Epithelial cell of esophagus (primary cell): ENCODE measurements at regions not wholly inside any gene's neighbourhood (a gene's known extent, or its start where the extent isn't known, plus 50 kb on each side); places are given as distances from the start of the nearest gene placed in this dataset.
"Not testable (repeated sequence)": the region's sequence is repeated elsewhere in the genome, so short reads cannot be mapped to it uniquely, and the experiment has no call there.

Experiments
- DNase-seq: peaks from one replicate; pipeline ENCODE4 v3.0.0; 2010; ENCODE audit warnings: low read depth
- H3K4me3 ChIP-seq: 2 replicates; pipeline ENCODE4 v1.5.1; 2011; ENCODE audit warnings: mild to moderate bottlenecking, low read length, control low read depth
- TF ChIP-seq, protein P1 (sequence below): IDR thresholded peaks from 2 replicates; pipeline ENCODE4 v1.5.1; 2011; ENCODE audit warnings: low read depth, mild to moderate bottlenecking, low read length, control low read depth, inconsistent platforms; ENCODE audit not compliant: insufficient read depth; ENCODE audit errors: missing control alignments

DNA sequence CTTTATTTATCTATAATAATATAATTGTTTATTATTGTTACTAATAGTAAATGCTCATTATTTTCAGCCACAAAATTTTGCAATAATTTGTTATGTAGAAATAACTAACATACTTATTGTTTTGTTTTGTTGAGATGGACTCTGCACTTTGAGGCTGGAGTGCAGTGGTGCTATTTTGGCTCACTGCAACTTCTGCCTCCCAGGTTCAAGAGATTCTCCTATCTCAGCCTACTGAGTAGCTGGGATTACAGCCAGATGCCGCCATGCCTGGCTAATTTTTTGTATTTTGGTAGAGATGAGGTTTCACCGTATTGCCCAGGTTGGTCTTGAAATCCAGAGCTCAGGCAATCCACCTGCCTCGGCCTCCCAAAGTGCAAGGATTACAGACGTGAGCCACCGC is 76.6 kb upstream of the RAP1B start:
- H3K4me3 ChIP-seq, result no peak overlapping the region
- TF ChIP-seq, protein P1, sequence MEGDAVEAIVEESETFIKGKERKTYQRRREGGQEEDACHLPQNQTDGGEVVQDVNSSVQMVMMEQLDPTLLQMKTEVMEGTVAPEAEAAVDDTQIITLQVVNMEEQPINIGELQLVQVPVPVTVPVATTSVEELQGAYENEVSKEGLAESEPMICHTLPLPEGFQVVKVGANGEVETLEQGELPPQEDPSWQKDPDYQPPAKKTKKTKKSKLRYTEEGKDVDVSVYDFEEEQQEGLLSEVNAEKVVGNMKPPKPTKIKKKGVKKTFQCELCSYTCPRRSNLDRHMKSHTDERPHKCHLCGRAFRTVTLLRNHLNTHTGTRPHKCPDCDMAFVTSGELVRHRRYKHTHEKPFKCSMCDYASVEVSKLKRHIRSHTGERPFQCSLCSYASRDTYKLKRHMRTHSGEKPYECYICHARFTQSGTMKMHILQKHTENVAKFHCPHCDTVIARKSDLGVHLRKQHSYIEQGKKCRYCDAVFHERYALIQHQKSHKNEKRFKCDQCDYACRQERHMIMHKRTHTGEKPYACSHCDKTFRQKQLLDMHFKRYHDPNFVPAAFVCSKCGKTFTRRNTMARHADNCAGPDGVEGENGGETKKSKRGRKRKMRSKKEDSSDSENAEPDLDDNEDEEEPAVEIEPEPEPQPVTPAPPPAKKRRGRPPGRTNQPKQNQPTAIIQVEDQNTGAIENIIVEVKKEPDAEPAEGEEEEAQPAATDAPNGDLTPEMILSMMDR, result no peak
- DNase-seq, result no peak

DNA sequence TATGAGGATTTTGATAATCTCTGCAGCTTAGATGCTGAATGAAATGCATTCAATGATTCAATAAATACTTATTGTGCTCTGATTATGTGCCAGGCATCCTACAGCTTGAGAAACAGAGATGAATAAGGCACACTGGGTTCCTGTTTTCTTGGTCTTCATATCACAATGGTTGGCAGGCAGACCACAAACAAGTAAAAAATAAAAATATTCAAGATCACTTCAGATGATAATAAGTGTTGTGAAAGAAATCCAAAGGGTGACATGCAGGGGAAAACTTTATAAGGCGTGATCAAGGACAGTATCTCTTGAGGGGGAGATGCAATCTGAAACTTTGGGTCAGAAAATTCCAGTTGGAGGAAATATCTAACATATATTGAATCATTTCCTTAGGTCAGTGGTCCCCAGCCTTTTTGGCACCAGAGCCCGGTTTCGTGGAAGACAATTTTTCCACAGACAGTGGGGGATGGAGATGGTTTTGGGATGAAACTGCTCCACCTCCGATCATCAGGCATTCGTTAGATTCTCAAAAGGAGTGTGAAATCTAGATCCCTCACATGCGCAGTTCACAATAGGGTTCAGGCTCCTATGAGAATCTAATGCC is 73.7 kb upstream of the RAP1B start:
- no peak for DNase-seq
- TF ChIP-seq, protein P1, result no peak
- no peak overlapping the region for H3K4me3 ChIP-seq

DNA sequence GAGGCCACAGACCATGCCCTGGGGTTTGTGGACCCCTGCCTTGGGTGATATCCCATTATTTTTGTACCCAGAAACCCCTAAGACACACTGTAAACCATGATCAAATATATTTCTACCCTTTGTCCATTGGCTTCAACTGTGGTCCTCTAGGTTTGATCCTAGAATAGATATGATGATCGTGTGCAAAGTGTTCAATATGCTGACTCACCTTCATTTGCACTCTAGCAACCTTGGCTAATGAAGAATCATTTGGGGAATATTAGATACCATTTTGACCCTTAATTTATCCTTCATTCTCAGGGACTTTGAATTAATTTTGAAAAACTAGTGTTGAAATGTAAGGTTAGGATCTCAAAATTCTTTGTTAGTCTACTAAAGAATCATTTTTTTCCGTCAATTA is 73.1 kb upstream of the RAP1B start:
- no peak overlapping the region for H3K4me3 ChIP-seq
- TF ChIP-seq, protein P1, result no peak
- no peak for DNase-seq

DNA sequence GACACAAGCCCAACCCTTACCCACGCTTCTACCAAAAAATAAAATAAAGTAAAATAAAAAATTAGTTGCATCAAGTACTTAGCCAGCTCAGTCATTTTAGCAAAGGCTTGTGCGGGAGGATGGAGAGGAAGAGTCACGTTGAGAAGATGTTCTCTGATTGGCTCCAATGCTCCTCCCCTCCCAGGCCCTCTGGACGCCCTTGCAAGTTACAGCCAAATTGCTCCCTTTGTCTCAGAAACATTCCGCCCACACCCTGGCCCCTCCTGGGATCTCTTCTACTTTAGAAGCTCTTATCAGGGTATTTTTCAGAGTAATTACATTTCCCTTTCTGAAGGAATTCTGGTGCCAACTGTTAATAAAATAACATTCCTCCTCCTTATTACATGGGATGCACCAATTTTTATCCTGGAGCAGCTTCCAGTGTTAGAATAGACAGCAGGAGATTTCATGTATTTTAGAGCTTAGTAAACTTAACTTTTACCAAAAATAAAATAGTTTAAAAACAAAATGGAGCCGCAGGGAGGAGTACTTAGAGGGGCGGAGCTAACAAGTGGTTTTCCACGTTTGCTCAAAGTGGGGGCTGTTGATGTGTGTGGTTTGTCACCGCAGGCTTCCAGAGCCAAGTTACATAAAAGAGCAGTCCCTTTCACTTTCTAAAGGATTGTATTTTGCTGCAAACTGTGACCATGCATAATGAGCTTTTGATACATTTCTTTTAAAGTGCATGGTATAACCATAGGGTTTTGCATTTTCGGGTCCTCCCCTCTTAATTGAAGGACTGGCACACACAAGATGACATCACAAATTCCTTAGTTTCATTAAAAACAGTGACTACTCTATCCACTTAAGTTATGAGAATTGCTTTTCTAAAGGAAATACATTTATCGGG is 71.7 kb upstream of the RAP1B start:
- H3K4me3 ChIP-seq, result no peak overlapping the region
- DNase-seq, result no peak
- TF ChIP-seq, protein P1, result no peak

- no peak overlapping the region for H3K4me3 ChIP-seq
- no peak for DNase-seq
- TF ChIP-seq, protein P1, result no peak
These were observed 71.1 kb upstream of the RAP1B start for GRCh38 chr12:68539615-68539952.

DNA sequence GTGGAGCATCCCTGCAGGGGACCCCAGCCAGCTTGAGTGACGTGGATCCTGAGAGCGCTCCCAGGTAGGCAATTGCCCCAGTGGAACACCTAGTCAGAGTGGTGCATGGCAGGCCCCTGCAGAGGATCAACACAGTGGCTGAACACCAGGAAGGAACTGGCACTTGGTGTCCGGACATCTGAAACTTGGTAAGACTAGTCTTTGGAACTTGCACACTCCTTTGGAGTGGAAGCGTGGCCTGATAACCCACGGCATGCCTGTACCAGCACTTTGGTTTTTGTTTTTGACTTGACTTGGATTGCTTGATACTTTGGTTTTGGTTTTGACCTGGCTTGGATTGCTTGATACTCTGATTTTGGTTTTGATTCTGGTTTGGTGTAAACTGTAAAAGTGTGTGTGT is 69.9 kb upstream of the RAP1B start:
- not testable (repeated sequence) for H3K4me3 ChIP-seq, DNase-seq

DNA sequence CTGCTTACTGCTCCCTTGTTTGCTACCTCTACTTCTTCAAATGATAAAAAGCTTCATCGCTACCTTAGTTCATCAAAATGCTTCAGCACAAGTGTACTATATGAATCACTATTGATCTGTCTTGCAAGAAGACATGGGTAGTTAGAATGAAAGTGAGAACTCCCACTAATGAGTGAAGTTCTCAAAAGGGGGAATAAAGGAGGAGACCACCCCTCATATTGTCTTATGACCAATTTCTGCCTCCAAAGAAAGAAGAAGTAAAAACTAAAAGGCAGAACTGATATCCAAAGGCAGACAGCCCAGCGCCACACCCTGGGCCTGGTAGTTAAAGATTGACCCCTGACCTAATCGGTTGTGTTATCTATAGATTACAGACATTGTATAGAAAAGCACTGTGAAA is 63.4 kb upstream of the RAP1B start:
- DNase-seq, H3K4me3 ChIP-seq: not testable (repeated sequence)

DNA sequence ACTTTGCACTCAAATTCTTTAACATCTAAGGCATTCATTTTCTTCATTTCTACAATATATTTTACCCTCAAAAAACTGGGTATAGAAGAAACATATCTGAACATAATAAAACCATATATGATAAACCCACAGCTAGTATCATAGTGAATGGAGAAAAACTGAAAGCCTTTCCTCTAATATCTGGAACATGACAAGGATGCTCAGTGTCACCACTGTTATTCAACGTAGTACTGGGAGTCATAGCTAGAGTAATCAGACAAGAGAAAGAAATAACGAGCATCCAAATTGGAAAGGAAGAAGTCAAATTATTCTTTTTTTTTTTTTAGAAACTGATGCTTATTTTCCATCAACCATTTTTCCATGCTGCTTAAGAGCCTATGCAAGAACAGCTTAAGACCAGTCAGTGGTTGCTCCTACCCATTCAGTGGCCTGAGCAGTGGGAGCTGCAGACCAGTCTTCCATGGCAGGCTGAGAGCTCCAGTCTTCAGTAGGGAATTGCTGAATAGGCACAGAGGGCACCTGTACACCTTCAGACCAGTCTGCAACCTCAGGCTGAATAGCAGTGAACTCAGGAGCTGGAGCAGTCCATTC is 58.0 kb upstream of the RAP1B start:
- not testable (repeated sequence) for H3K4me3 ChIP-seq, DNase-seq
